ENCODE measurements at regions not wholly inside any gene's neighbourhood (a gene's known extent, or its start where the extent isn't known, plus 50 kb on each side); places are given as distances from the start of the nearest gene placed in this dataset.

DNA sequence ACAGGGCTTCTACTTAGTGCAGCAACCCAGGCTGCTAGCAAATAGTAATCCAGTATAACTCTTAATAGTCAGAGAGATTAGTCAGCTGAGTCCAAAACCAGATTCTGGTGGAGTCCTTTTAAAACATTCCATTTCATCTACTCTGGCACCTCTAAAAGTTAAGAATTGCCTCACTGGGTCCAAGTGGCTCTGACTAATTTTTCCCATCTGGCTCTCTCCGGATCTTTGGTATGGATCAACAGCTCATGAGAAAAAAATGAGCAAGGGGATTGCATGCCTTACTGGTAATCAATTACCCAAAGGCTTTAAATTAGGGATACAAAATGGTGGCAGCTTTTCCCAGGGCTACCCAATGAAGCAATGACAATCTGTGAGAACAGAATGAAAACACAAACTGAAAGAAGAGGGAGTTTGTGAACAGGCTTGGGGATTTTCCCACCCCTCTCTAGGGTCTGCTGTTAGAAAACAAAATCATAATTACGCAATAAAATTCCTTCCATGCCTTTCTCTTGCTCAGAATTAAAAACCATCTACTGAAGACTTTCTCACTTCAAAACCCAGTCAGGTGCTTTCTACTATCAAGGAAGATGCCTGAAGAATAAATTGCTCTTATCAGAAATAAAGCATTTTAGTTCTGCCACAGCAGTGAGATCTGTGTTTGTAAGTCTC, 84.6 kb upstream of the PMFBP1 start:
- DNase-seq = no peak

DNA sequence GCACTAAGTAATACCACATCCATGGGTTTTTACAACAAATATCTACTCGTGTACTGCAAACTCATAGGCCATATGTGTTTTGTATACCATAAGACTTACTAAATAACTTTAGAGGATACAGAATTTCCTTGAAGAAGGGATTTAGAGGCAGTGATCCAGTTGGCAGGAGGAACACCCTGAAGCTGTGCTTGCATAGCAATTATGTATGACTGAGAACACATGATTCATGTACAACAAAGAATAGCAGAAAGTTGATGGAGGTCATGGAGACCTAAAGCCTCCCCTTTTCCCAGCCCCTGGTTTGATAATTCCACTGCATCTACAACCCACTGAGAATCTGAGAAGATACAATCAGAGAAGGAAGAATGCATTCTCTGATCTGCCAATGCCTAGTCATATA, 83.8 kb upstream of the PMFBP1 start:
- DNase-seq = no peak

DNA sequence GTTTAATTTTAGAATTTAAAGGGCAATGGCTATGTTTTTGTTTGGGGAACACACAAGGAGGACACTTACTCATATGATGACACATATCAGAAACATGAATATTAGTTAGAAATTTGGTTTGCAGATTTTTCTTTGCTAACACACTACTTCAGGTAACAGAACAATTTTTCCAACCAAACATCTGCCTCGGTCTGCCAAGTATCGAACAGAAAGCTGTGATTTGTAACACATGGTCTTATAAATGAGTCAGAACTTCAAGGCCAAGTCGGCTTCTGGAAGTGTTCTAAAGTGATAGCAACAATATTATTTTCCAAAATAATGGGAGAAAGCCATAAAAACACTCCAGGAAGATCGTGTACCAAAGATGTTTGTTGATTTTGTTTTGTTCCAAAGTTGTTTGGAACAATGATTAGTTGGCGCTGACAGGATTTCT, 75.9 kb upstream of the PMFBP1 start:
- no peak for DNase-seq

DNA sequence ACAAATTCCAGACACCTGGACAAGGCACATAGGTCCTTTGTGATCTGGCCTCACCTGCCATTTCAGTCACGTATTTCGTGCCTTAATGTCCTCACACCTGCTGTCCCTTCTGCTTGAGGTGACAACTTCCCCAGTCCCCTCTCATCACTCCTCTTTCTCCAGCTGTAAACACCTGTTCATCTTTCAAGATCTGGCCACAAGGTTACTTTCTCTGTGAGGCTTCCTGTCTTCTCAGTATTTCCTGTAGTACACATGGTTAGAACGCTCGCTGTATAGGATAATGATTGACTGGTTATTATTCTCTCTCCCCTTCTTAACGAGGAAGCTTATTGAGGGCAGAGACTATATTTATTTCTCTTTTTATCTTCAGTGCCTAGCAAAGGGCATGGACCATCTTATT, 74.5 kb upstream of the PMFBP1 start:
- no peak for DNase-seq

DNA sequence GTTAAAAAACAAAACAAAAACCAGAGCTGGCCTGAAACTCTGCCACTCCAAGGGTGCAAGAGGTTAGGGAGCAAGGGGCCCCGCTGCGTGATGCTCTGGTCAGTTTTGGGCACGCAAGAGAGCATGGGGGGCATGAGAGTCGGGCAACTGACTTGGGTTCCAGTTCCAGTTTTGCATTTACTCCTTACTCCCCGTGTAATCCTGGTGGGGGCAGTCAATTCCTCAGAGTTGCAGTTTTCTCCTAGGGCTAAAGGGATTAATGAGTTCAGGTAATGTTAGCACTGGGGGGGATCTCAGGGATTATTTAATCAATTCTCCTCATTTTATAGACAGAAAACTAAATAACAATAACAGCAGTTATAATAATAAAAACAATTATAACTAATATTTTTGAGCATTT, 72.9 kb upstream of the PMFBP1 start:
- no peak for DNase-seq

DNA sequence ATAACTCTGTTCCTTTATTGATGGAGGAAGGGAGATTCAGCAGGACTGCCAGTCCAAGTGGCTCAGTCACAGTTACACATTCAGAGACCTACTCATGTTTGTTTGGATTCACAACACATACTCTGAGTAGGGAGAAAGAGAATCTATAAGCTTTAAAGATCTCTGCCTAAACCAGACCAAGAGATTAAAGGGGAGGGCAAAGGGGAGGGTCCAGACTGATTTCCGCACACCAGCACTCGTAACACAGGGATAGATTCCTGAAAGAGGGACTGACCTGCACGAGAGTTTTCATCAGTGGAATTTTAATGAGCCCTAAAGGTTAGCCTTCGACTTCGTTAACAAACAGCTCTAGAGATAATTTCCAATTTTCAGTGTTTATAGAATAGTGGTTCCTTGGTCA, 71.7 kb upstream of the PMFBP1 start:
- DNase-seq = no peak

DNA sequence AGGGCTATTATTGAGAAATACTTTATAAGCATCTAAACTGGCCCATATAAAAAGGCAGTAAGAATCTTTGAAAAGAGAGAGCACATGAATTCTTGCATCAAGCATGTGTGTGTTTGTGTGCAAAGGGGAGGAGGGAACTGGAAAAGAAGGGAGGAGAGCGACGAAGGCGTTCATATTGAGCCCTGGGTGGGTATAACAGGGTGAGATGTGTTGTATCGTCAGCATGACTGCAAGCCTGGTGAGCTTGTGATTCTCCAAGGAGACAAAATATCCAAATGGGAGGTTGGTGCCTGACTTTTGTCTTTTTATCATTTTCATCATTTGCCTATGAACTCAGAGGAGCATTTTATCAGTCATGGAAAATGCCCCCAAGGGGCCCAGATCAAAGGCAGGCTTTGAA, 70.8 kb upstream of the PMFBP1 start:
- no peak for DNase-seq

DNA sequence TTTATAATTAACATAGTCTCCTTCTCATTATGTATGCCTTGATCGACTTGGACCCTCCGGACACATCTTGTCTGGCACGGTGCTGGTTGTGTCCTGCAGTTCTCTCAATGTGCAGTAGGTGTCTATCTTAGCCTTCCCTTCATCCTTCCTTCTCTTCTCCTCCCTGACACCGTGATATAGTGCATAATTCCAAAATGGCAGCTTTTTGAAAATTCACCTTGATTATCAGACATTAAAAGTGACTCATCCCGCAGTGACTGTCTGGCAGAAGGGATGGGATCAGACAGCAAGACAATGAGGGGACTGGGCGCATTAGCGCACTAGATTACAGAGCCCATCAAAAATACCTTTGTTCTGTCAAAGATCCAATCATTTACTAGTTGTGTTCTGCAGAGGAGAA, 70.0 kb upstream of the PMFBP1 start:
- peak; percentile 7 for DNase-seq

DNA sequence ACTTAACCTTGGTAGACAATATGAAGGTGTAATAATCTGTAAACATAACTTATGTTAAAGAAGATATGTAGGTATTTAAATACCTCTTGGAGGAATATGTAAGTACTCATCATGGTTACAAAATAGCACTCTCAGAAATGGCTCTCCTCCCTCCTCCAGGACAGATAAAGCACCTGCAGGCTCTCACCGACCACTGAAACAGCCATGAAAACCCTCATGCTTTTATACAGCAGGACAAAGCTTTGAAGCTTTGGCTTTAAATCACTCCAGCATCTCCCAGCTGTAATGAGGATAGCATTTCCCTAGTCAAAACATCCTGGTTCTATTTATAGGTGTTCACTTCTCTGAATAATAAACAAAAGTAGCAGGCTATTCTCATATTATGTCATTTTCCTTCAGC, 69.1 kb upstream of the PMFBP1 start:
- no peak for DNase-seq

DNA sequence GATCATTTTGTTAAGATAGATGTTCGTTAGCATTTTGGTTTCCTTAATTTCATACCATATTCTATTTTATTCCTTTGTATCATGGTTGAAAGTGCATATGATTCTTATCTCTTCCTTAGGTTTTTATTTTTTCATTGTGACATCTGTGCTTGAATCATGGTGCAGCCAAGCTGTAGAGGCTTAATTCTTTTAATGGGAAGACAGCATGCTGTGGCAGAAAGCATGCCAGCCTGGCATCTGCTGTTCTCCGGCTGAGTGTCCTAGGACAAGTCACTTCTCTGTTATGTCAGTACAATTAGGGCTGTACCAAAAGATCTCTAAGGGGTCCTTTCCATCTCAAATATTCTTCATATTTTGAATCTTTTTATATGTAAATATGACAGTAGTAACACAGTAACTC, 68.5 kb upstream of the PMFBP1 start:
- no peak for DNase-seq

DNA sequence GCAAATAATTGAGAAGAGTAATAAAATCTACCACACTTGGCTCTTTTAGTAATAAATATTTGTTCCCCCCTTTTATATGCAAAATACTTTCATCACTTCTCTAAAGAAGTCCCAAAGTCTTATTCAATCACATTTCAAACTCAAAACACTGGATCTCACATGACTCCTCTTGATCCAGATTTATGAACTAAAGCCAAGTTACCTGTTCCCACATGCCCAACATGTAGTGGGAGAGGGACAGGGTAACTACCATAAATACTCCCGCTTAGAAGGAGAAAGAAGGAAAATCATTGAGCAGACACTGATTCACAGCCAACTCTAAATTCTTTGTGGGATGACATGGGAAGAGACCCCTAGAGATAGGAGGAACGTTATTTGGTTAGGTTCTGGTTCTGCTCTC, 64.9 kb upstream of the PMFBP1 start:
- no peak for DNase-seq

DNA sequence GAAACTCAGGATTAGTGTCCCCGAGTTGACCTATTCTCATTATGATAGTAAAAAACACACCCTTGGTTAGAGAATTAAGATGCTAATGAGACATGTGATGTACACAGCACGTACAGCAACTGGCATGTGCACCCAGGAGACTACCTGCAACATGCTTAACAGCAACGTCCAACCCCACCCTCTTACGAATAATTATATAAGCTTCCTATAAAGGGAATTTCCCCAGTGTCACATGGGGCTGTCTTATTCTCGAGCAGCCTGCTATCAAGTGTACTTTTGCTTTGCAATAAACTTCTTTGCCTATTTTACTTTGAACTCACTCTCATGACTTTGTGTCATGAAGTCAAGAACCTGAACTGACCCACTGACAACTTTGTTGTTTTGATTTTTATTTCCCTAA, 62.4 kb upstream of the PMFBP1 start:
- DNase-seq = no peak

DNA sequence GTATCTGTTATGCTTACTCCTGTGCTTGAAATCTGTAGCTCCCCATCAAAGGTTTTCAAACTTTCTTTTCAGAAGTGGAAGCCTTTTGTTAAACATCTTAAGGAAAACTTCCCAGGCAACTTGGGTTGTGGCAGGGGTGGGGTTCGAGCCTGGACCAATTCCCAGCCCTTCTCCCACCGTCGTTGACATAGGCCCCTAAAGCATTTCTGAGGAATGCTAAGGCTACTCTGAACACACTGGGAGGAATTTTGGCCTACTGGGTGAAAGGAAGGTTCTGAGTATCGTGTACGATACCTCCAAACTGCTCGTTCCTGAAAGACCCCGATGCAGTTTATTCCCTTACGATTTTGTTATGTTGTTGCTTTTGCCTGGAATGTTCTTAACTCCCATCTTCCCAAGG, 56.1 kb upstream of the PMFBP1 start:
- DNase-seq = no peak

DNA sequence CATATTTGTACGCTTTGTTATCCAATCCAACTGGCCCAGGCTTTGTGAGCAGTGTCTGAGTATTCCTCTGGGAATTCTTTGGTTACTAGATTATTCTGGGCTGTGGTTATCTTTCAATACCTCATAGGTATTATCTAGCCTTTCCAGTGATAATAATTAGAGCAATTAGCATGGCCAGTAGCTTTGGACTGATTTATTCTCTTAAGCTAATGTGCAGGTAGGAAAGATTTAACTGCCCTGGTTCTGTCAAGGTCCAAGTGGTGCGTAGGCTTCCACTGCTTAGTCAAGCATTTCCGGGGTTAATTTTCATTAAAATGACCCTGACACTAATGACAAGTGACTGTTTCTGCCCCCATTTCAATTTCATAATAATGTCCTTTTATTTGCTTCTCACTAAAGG, 54.2 kb upstream of the PMFBP1 start:
- DNase-seq = no peak

DNA sequence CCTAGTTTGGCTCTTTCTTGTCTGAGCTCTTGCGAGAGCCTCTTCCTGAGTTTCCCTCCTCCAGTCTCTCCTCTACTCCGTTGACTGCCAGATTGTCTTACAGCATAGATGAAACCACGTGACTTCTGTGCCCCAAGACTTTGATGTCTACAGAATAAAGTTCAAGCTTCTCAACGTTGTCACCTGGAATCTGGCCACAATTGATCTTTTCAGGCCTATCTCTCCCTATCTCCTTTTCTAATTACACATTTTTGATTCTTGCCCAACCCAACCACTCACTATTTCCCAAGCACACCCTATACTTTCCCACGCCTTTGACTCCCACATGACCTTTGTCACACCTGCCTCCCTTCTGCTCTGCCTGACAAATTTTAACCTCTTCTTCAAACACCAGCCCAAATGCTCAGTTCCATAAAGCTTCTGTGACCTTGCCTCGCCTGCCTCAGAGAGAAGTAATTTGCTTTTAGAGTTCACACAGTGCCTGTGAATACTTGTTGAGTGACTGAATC, 52.4 kb upstream of the PMFBP1 start:
- no peak for DNase-seq

DNA sequence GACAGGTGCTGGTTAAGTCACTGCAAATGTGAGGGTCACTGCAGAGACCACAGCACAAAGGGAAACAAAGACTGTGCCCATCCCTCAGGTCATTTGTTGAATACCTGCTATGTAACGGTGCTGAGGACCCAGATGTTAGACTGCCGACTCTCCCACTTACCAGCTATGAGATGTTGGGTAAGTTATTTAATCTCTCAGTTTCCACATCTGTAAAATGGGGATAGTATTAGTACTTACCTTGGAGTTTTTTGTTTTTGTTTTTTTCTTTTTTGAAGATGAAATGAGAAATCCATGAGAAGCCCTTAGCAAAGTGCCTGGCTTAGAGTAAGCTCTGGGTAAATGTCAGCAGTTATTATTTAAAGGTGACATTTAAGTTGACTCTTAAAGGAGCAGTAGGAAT, 50.5 kb upstream of the PMFBP1 start:
- DNase-seq = no peak
